GM23338 (cell line): ENCODE measurements at regions not wholly inside any gene's neighbourhood (a gene's known extent, or its start where the extent isn't known, plus 50 kb on each side); places are given as distances from the start of the nearest gene placed in this dataset.

Experiments
- CREB1 ChIP-seq: fragments of 250-450 bp; sonication (Bioruptor Pico); IDR thresholded peaks from 2 replicates; pipeline ENCODE4 v1.5.0; 2020; ENCODE audit warnings: low read depth, mild to moderate bottlenecking, moderate library complexity
- EZH2 ChIP-seq: fragments of 200-600 bp; sonication (generic); IDR thresholded peaks from one replicate; pipeline ENCODE4 v1.8.0; 2017; ENCODE audit warnings: antibody characterized with exemption, mild to moderate bottlenecking, low read depth; ENCODE audit not compliant: unreplicated experiment
- EZH2phosphoT487 ChIP-seq: fragments of 200-600 bp; sonication (generic); IDR thresholded peaks from one replicate; pipeline ENCODE4 v1.8.1; 2018; ENCODE audit warnings: antibody characterized with exemption; ENCODE audit not compliant: unreplicated experiment
- POLR2AphosphoS5 ChIP-seq: IDR thresholded peaks from 2 replicates; pipeline ENCODE4 v1.6.1; 2016; ENCODE audit warnings: antibody characterized with exemption, low read depth
- TF ChIP-seq, protein P1 (sequence below), 2 experiments: fragments of 200-600 bp in 1 of 2; sonication (generic) in 1 of 2; conservative IDR thresholded peaks; 2 replicates each; pipeline versions ENCODE4 v1.5.1 to v1.6.1; 2016 to 2017; ENCODE audit warnings: antibody characterized with exemption in 2 of 2, low read depth in 2 of 2, mild to moderate bottlenecking in 2 of 2, moderate library complexity in 1 of 2
- TF ChIP-seq, protein P2 (sequence below): IDR thresholded peaks from one replicate; pipeline ENCODE4 v1.6.1; 2018; ENCODE audit warnings: antibody characterized with exemption; ENCODE audit not compliant: unreplicated experiment
- TF ChIP-seq, protein P3 (sequence below): IDR thresholded peaks from 2 replicates; pipeline ENCODE4 v1.6.1; 2016; ENCODE audit warnings: antibody characterized with exemption

DNA sequence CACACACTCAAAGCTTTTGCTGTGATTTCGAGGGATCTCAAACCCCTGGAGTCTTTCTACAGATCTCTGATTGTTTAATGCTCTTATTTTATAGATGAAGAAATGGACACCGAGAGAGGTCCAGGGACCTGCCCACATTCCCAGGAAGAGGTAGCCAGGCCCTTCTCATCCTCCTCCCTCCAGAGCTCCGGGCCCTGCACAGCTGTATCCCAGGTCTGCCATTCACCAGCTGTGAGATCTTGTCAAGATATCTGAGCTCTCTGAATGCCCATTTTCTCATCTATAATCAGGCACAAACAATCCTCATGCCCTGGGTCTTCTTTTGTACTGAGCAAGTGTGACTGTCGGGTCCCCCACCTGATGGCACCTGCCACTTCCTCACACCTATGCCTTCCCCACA, 98.2 kb upstream of the ALX4 start:
- TF ChIP-seq, protein P1, sequence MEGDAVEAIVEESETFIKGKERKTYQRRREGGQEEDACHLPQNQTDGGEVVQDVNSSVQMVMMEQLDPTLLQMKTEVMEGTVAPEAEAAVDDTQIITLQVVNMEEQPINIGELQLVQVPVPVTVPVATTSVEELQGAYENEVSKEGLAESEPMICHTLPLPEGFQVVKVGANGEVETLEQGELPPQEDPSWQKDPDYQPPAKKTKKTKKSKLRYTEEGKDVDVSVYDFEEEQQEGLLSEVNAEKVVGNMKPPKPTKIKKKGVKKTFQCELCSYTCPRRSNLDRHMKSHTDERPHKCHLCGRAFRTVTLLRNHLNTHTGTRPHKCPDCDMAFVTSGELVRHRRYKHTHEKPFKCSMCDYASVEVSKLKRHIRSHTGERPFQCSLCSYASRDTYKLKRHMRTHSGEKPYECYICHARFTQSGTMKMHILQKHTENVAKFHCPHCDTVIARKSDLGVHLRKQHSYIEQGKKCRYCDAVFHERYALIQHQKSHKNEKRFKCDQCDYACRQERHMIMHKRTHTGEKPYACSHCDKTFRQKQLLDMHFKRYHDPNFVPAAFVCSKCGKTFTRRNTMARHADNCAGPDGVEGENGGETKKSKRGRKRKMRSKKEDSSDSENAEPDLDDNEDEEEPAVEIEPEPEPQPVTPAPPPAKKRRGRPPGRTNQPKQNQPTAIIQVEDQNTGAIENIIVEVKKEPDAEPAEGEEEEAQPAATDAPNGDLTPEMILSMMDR (conservative IDR thresholded peaks at IDR 0.05; ENCODE audit: low read depth in 2 of 2), result no peak
- no peak for TF ChIP-seq EZH2
- TF ChIP-seq POLR2AphosphoS5, result no peak
- TF ChIP-seq, protein P2, sequence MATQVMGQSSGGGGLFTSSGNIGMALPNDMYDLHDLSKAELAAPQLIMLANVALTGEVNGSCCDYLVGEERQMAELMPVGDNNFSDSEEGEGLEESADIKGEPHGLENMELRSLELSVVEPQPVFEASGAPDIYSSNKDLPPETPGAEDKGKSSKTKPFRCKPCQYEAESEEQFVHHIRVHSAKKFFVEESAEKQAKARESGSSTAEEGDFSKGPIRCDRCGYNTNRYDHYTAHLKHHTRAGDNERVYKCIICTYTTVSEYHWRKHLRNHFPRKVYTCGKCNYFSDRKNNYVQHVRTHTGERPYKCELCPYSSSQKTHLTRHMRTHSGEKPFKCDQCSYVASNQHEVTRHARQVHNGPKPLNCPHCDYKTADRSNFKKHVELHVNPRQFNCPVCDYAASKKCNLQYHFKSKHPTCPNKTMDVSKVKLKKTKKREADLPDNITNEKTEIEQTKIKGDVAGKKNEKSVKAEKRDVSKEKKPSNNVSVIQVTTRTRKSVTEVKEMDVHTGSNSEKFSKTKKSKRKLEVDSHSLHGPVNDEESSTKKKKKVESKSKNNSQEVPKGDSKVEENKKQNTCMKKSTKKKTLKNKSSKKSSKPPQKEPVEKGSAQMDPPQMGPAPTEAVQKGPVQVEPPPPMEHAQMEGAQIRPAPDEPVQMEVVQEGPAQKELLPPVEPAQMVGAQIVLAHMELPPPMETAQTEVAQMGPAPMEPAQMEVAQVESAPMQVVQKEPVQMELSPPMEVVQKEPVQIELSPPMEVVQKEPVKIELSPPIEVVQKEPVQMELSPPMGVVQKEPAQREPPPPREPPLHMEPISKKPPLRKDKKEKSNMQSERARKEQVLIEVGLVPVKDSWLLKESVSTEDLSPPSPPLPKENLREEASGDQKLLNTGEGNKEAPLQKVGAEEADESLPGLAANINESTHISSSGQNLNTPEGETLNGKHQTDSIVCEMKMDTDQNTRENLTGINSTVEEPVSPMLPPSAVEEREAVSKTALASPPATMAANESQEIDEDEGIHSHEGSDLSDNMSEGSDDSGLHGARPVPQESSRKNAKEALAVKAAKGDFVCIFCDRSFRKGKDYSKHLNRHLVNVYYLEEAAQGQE, result no peak
- no peak for TF ChIP-seq EZH2phosphoT487
- no peak for TF ChIP-seq CREB1 (CRISPR knock-in tag)
- TF ChIP-seq, protein P3, sequence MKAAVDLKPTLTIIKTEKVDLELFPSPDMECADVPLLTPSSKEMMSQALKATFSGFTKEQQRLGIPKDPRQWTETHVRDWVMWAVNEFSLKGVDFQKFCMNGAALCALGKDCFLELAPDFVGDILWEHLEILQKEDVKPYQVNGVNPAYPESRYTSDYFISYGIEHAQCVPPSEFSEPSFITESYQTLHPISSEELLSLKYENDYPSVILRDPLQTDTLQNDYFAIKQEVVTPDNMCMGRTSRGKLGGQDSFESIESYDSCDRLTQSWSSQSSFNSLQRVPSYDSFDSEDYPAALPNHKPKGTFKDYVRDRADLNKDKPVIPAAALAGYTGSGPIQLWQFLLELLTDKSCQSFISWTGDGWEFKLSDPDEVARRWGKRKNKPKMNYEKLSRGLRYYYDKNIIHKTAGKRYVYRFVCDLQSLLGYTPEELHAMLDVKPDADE, result no peak
